Suppressor macrophage treated with lipopolysaccharide for 1 hour (primary cell): ENCODE measurements at regions not wholly inside any gene's neighbourhood (a gene's known extent, or its start where the extent isn't known, plus 50 kb on each side); places are given as distances from the start of the nearest gene placed in this dataset.

Experiments used
- DNase-seq, 3 donors: peaks; one replicate each; pipeline ENCODE4 v3.0.0-alpha.2; 2020 to 2022

DNA sequence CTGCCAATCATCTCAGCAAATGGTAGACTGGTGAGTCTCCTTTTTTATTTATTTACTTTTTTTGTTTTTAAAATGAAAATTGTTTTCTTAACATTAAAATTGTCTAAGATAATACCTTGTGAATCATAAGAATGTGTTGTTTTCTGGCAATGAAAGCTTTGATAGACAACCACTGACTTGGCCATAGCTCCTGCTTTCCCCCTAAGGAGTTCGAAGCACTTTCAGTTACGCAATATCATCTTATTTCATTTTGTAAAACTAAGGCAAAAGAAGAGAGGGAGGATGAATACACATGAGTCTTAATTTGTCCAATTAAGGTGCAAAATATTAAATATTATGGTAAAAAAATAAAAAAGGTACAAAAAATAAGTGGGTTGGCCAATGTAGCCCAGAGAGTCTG is 74.8 kb upstream of the PLCL2 start:
- DNase-seq = no peak

- no peak for DNase-seq
Measured at GRCh38 chr3:16810593-16811367, 74.0 kb upstream of the PLCL2 start.

DNA sequence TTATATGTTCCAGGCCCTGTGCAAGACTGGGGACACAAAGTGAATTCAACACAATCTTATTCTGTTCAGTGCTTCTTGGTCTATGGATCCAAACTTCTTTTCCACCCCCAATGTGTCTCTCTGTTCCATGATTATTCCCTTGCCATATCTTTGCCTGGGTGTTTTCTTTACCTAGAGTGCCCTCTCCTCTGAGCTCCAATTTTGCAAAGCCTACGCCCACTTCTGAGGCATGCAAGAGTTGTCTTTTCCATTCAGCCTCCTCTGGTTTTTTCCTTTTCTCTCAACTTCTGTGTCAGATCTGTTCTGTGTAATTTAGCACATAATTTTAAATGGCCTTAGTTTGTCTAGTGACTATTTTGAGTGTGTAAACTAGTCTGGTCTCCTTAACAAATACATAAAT is 72.8 kb upstream of the PLCL2 start:
- DNase-seq = no peak

- DNase-seq = no peak
Measured at GRCh38 chr3:16813336-16813735, 71.4 kb upstream of the PLCL2 start.

- DNase-seq = no peak
Measured at GRCh38 chr3:16816048-16816780, 68.5 kb upstream of the PLCL2 start.

DNA sequence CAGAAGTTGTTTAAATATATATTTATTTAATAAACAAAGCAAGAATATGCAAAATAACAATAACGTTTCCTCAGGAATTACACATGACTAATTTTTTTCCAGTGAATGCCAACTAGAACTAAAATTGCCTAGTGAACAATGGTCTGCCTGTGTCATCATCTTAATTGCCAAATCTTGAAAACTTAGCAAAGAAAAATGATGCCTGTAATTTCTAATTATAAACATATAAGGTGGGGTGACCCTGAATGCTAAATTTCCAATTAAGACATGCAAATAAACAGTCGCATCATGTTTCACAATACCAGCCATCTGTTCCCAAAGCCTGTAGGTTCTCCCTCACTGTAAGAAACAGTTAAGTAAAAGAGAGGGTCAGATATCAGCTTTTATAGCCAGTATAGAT is 67.6 kb upstream of the PLCL2 start:
- DNase-seq = no peak

GRCh38 chr3:16818194-16818593 is 66.6 kb upstream of the PLCL2 start:
- no peak for DNase-seq

- no peak for DNase-seq
Measured at GRCh38 chr3:16818945-16819344, 65.8 kb upstream of the PLCL2 start.

- no peak for DNase-seq
Measured at GRCh38 chr3:16820485-16820884, 64.3 kb upstream of the PLCL2 start.

- DNase-seq = no peak
Measured at GRCh38 chr3:16821053-16821452, 63.7 kb upstream of the PLCL2 start.

GRCh38 chr3:16824081-16824696 is 60.6 kb upstream of the PLCL2 start:
- DNase-seq = no peak

DNA sequence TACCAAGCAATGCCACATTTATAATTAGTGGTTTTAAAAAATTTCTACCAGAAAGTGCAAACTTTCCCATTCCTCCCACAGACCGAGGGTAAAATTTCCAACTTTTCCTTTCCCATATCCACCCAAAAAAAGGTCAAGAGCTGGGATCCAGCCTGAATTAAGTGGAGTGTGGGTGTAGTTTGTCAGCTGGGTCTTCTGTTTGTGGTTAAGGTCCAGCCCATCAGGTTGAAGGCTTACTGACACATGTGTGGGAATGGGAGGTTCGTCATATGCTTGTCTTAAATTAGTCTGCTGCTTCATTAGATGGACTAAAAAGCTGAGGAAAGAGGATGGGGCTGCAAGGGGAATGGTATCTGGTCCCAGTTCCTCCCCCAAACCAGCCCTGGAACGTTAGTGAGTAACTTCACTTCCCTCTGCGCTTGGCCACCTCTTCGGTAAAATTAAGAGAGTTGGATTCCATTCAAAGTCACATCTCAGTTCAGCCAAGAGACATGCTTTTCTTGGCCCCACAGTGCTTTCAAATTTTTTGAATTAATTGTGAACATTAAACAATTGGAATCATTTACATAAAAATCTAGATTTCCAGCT is 59.0 kb upstream of the PLCL2 start:
- DNase-seq = no peak

DNA sequence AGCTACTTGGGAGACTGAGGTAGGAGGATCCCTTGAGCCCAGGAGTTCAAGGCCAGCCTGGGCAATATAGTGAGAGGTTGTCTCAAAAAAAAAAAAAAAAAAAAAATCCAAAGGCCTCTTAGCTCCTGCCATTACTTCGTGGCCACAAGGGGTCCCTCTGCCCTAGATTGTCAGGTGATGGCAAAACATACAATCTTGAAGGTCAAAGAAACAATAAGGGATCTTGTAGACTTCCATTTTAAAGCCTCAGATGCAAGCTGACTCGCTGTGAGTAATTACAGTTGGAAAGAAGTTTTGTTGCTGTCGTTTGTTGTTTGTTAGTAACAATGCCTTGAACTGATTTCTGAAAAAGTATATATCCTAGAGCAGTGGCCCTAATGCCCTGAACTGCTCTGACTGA is 55.9 kb upstream of the PLCL2 start:
- DNase-seq = peak; percentile 67 to 70 (median 68)

DNA sequence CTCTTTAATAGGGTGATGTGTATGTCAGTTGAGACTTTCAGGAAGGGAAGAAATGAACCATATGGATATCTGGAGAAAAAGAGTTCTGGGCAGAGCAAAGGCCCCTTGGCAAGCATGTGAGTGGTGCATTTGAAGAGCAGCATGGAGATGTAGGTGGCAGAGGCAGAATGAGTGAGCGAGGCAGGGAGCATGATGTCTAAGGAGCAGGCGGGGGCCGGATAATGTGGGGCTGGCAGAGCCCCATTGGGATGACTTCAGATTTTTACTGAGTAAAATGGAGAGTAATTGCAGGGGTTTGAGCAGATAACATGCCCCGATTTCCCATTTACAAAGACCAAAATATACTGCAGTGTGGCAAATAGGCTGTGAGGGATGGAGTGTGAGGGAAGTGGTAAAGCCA is 52.9 kb upstream of the PLCL2 start:
- DNase-seq = no peak

DNA sequence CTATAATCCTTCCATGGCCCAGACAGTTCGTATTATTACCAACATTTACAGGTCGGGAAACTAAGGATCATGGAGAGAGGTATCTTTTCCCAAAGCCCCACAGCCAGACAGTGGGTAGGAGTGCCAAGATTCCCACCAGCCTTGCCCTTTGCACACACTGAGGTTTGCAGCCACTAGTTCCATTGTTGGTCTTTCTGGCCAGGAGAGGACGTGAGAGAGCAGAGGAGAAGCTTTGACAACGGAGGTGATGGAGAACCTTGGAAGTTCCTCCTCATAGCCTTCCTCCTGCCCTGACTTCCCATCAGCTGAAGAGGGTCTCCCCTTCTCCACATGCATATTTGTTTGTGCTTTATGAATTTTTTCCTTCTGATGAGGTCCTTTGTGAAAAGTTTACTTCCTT is 50.5 kb upstream of the PLCL2 start:
- DNase-seq = no peak

- no peak for DNase-seq
Measured at GRCh38 chr3:16834753-16835152, 50.0 kb upstream of the PLCL2 start.
